Nephron progenitor cell (in vitro differentiated cells): ENCODE measurements at regions not wholly inside any gene's neighbourhood (a gene's known extent, or its start where the extent isn't known, plus 50 kb on each side); places are given as distances from the start of the nearest gene placed in this dataset.
A peak's percentile ranks its signal among the peaks of the same experiment; 100 is the strongest.

Experiments used
- DNase-seq: peaks from one replicate; pipeline ENCODE4 v3.0.0; 2021
- H3K27ac Mint-ChIP-seq: 2 replicates; pipeline ENCODE4 v1.8.0; 2021; ENCODE audit warnings: mild to moderate bottlenecking, moderate library complexity, mixed read lengths
- H3K27me3 Mint-ChIP-seq: 2 replicates; pipeline ENCODE4 v1.8.0; 2021; ENCODE audit warnings: mild to moderate bottlenecking, low read depth, mixed read lengths; ENCODE audit not compliant: poor library complexity
- H3K36me3 Mint-ChIP-seq: 2 replicates; pipeline ENCODE4 v1.8.0; 2021; ENCODE audit warnings: low read depth, mixed read lengths
- H3K4me1 Mint-ChIP-seq: 2 replicates; pipeline ENCODE4 v1.8.0; 2021; ENCODE audit warnings: mixed read lengths
- H3K4me3 Mint-ChIP-seq: 2 replicates; pipeline ENCODE4 v1.8.0; 2021; ENCODE audit warnings: mild to moderate bottlenecking, moderate library complexity, mixed read lengths
- H3K9me3 Mint-ChIP-seq: 2 replicates; pipeline ENCODE4 v1.8.0; 2021; ENCODE audit warnings: mild to moderate bottlenecking, moderate library complexity, mixed read lengths
- TF ChIP-seq, protein P1 (sequence below): fragments of 200-600 bp; sonication (generic); IDR thresholded peaks from 2 replicates; pipeline ENCODE4 v1.5.0; 2021; ENCODE audit warnings: antibody characterized with exemption

DNA sequence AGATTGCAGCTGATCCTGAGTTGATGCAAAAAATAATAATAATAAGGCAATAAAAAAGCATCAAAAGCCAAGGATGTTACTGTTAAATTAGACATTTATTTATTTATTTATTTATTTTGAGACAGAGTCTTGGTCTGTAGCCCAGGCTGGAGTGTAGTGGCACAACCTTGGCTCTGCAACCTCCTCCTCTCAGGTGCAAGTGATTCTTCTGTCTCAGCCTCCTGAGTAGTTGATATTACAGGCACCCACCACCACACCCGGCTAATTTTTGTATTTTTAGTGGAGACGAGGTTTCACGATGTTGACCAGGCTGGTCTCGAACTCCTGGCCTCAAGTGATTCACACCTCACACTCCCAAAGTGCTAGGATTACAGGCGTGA lies 465.5 kb upstream of the NRP1 start:
- no peaks in the 10 kb centered on the region for H3K27me3 Mint-ChIP-seq
- H3K36me3 Mint-ChIP-seq, result no peaks in the 10 kb centered on the region
- H3K4me3 Mint-ChIP-seq, result no peak overlapping the region
- no peak for DNase-seq
- peaks cover 57% of the 10 kb centered on the region for H3K4me1 Mint-ChIP-seq
- H3K9me3 Mint-ChIP-seq, result no peaks in the 10 kb centered on the region
- H3K27ac Mint-ChIP-seq, result no peak overlapping the region
- TF ChIP-seq, protein P1, sequence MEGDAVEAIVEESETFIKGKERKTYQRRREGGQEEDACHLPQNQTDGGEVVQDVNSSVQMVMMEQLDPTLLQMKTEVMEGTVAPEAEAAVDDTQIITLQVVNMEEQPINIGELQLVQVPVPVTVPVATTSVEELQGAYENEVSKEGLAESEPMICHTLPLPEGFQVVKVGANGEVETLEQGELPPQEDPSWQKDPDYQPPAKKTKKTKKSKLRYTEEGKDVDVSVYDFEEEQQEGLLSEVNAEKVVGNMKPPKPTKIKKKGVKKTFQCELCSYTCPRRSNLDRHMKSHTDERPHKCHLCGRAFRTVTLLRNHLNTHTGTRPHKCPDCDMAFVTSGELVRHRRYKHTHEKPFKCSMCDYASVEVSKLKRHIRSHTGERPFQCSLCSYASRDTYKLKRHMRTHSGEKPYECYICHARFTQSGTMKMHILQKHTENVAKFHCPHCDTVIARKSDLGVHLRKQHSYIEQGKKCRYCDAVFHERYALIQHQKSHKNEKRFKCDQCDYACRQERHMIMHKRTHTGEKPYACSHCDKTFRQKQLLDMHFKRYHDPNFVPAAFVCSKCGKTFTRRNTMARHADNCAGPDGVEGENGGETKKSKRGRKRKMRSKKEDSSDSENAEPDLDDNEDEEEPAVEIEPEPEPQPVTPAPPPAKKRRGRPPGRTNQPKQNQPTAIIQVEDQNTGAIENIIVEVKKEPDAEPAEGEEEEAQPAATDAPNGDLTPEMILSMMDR, result no peak

DNA sequence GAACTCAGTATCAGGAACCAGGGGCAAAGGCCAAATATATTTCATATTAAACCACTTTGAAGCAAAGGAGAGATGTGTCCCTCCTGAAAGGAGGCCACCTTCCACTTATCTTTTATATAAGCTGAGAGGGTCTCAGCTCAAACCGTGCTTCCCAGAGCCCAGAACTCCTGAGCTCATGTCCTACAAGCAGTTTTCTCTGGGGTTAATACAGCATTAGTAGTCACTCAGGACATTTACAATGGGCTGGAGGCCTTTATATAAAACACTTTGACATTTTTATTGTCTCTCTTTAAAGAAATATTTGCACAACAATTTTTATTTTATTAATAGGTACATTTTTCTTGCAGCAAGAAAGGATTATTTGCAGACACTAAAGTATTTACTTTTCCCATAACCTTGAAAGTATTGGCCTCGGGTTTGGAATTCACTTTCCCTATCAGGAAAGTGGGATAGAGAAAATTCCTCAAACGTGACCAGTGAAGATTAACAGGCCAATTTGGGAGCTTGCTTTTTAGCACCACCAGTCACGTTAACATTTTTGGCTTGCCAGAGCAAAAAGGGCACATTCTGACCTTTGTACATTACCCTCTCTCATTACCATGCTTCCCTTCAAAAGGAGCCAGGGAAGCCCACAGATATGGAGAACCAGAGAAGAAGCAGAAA lies 464.9 kb upstream of the NRP1 start:
- no peak for DNase-seq
- H3K9me3 Mint-ChIP-seq, result no peaks in the 10 kb centered on the region
- no peaks in the 10 kb centered on the region for H3K36me3 Mint-ChIP-seq
- peak overlapping the region; percentile 82 for H3K27ac Mint-ChIP-seq
- TF ChIP-seq, protein P1, result no peak
- peaks cover 57% of the 10 kb centered on the region for H3K4me1 Mint-ChIP-seq
- no peak overlapping the region for H3K4me3 Mint-ChIP-seq
- no peaks in the 10 kb centered on the region for H3K27me3 Mint-ChIP-seq

DNA sequence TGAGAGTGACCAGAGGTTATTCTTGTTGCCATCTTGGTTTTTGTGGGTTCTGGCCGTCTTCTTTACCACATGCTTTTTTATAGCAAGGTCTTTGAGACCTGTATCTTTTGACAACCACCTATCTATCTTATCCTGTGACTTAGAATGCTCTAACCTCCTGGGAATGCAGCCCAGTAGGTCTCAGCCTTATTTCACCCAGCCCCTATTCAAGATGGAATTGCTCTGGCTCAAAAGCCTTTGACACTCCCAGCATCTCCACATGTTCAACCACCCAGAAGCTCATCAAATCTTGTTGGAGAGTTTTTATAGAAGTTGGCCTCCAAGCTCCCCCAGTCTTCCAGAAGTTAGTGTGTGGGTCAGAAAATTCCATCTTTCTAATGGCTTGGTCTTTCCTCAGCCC lies 464.3 kb upstream of the NRP1 start:
- H3K9me3 Mint-ChIP-seq, result no peaks in the 10 kb centered on the region
- H3K4me1 Mint-ChIP-seq, result peaks cover 54% of the 10 kb centered on the region
- TF ChIP-seq, protein P1, result no peak

DNA sequence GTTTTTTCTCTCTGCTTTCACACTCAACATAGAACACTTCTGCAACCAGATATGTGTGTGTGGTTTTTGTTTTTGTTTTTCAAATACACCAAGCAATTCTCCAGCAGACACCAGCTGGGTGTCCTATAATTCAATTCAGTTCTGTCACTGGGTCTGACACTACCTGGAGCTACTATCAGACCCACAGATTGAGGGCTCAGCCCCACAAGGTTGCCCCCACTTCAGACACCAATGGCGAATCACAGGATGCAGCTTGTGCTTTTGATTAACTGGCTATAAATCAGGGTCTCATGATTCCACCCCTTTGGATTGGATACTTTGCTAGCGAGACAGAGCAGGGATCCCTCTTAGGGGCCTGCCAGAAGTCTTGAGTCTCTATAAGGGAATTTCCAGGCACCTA lies 462.2 kb upstream of the NRP1 start:
- H3K27ac Mint-ChIP-seq, result peak overlapping the region; percentile 61
- H3K4me3 Mint-ChIP-seq, result no peak overlapping the region
- no peaks in the 10 kb centered on the region for H3K9me3 Mint-ChIP-seq
- TF ChIP-seq, protein P1, result no peak
- H3K4me1 Mint-ChIP-seq, result peaks cover 45% of the 10 kb centered on the region
- H3K36me3 Mint-ChIP-seq, result no peaks in the 10 kb centered on the region
- H3K27me3 Mint-ChIP-seq, result no peaks in the 10 kb centered on the region
- DNase-seq, result no peak

More for the DNA sequence above, 464.3 kb upstream of the NRP1 start:
- H3K36me3 Mint-ChIP-seq, result no peaks in the 10 kb centered on the region
- no peak overlapping the region for H3K4me3 Mint-ChIP-seq
- H3K27me3 Mint-ChIP-seq, result no peaks in the 10 kb centered on the region
- no peak overlapping the region for H3K27ac Mint-ChIP-seq
- no peak for DNase-seq

DNA sequence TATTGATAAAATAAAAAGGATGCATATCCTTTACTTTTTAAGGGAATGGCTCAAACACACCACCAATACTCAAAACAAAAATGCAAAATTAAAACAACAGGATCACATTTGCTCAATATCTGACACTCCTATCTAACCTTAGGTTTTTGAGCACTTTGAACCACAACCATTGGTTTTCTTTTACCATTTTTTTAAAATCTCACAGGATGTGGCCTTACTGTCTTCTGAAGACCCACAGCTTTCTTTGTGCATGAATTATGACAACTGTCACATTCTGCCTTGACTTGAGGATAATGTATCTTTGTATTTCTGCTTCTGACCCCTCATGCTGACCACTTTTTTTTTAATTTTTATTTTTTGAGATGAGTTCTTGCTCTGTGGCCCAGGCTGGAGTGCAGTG lies 461.1 kb upstream of the NRP1 start:
- Mint-ChIP-seq H3K4me3 (no peak overlapping the region), H3K27ac (no peak overlapping the region), H3K9me3 (no peaks in the 10 kb centered on the region), H3K36me3 (no peaks in the 10 kb centered on the region), H3K4me1 (peaks cover 43% of the 10 kb centered on the region), H3K27me3 (no peaks in the 10 kb centered on the region)
- DNase-seq, result no peak
- TF ChIP-seq, protein P1, result no peak

DNA sequence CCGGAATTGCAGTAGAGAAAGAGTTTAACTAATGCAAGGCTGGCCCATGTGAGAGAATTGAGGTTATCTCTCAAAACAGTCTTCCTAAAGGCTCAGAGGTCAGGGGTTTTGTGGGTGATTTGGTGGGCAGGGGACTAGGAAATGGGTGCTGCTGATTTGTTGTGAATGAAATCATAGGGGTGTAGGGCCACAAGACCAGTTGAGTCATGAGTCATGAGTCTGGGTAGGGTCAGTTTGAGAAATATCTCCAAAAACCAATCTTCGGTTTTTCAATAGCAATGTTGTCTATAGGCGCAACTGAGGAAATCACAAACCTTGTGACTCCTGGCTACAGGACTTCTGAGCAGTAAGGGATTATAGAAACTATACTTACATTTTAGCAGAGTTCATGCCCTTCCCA lies 460.0 kb upstream of the NRP1 start:
- peaks cover 32% of the 10 kb centered on the region for H3K4me1 Mint-ChIP-seq
- no peak overlapping the region for H3K4me3 Mint-ChIP-seq
- no peak overlapping the region for H3K27ac Mint-ChIP-seq
- no peaks in the 10 kb centered on the region for H3K36me3 Mint-ChIP-seq
- H3K9me3 Mint-ChIP-seq, result no peaks in the 10 kb centered on the region
- no peak for DNase-seq
- no peaks in the 10 kb centered on the region for H3K27me3 Mint-ChIP-seq
- TF ChIP-seq, protein P1, result no peak
